ENCODE measurements at regions not wholly inside any gene's neighbourhood (a gene's known extent, or its start where the extent isn't known, plus 50 kb on each side); places are given as distances from the start of the nearest gene placed in this dataset.
"Not testable (repeated sequence)": the region's sequence is repeated elsewhere in the genome, so short reads cannot be mapped to it uniquely, and the experiment has no call there.

DNA sequence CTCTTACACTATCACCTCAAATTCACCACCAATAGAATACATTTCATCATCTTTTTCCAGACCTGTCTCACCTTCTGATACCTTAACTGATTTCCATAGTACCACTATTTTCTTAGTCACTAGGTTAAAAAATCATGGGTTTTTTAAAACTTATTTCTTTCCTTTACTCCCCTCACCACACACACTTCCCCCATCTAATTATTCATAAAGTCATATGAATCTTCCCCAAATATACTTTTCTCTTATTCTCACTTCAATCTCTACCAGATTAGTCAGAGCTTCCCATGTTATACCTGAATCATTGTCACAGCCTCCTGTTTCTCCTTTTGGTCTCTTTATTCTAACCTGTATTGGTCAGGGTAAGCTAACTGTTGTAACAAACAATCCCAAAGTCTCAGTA is 696.3 kb downstream of the BCL11A start:
- DNase-seq, result no peak

DNA sequence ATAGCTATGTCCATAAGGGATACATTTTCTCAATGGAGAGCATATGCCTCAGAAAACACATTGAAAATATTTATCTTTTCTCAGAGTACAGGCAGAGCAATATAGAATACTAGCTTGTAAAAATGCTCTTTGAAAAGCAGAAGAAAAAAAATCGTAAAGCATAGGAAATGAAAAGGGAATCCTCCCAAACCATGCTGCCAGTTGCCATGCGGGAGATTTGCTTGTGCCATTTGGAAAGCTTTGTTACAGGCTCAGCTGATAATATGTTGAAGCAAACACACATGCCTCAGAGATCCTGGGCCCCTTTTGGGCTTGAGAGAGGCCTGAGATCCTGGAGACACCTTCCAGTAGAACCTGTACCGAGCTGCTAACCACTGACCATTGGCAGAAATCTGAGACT is 697.1 kb downstream of the BCL11A start:
- no peak for DNase-seq

DNA sequence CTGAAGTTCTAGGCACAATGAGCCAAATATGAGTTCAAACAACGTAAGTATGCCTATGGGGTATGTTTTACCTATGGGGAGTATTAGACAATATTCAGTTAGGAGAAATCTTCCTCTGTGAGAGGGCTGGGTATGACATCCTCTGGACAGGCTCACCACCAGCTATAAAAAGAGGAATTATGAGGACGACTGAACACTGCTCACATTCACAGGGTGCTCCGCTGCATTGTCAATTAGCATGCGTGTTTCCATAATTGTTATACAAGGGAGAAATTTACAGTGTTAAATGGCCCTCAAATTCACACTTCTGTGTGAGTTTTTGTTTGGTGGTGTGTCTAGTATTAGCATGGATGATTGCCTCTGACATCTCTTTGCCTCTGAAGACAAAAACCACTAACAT is 700.4 kb downstream of the BCL11A start:
- DNase-seq, result no peak

DNA sequence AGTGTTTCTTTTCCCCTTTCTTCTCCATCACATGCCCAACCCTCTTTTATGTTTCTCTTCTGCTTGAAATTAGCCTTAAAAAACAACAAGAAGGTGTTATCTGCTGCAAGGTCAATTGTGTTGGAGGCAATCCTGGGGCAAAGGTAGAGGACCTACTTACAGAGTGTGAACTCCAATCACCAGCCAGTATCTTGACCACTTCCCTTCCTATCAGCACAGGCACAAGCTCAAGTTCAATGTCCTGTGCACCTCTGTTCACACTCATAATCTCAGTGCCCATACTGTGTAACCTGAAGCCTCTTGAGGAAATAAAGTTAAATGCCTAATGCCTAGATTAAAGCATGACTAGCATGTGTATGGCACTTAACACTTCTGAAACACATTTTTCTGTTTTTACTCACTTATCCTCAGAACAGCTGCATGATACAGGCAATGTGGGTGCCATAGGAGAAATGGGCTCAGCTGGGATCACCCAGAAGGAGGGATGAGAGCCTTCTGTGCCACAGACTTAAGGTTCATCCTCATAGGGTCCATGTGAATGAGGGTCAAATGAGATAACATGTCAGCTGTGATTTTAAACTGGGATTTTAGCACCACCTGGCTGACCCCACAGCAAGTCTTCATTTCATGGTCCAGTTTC is 701.5 kb downstream of the BCL11A start:
- DNase-seq, result no peak

DNA sequence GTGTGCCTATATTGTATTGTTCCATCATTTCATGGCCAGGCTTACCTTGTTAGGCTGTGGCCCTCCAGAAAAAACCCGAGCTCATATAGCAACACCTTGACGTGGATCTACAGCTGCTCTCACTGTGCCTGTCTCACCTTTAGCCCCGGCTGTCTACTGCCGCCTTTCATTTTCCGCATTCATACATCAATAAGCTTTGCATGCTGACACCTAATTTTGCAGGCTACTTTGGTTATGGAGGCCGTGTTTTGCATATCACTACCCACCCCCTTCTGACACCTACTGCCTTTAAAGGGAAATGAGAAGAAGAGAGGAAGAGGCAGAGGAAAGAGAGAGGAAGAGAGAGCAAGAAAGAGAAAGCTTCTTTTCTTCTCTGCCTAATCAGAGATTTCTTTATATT is 702.9 kb downstream of the BCL11A start:
- DNase-seq, result no peak

DNA sequence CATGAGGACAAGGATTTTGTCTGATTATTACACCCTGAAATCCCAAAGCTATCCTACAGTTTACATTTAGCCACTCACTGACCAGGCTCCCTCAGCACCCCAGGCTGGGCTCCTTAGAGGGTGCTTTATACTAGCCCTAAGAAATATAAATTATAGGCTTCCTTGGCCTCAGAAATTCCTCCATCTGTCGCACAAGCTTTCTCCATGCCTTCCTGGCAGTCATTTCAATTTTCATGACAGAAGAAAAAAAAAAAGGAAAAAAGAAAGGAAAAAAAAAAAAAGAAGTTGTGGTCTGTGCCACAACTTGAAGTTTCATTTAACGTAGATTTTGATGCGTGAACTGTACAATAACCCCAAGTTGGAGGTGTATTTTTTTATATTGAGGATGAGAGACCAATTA is 719.5 kb downstream of the BCL11A start:
- DNase-seq, result no peak

DNA sequence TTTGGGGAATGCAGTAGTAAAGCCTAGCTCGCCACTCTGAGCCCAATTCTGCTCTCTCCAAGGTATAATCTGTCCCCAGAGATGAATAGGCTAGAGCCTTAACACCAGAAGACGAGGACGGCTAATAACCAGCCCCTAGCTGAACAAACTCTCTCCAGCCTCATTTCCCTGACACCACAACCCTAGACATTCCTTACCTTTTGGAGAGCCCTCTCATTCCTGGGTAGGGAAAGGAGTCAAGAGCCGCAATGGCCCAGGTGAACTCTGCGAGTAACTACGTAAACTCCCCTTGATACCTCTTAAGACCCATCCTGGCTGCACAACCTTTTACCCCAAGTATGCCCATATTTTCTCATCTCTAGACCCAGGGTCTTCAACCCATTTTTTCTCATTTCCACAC is 722.9 kb downstream of the BCL11A start:
- DNase-seq, result no peak

DNA sequence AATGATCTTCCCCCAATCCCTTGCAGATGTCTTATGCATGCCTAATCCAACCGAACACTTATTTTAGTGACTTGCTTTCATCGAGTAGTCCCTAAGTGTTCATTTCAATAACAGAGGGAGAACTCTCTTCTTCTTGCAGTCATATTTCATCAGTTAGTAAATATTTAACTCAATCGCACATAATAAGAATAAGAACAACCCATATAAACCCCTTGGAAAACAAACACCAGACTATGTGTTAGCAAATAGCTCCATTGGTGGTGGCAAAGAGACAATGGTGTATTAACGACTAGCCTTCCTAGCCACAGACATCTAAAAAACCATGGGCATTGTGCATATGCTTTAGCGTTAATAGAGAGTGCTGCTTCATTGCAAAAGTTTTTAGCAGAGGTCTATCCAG is 725.8 kb downstream of the BCL11A start:
- DNase-seq, result no peak

DNA sequence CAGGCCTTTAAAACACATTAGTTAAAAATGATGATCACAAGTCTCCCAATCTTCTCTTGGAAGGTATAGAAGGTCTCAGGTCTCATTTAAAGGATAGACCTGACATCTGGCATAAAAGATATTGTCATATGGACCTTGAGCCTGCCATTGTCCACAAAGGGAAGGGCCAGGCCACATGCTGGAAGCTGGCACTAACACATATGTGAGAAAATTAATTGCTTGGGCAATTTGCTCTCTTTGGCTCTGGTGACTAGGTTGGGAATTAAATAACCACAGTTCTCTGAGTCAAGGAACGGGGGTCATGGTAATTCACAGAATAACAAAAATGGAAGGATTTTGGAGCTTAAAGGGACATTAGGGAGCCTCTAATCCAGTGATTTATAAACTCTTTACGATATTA is 727.3 kb downstream of the BCL11A start:
- DNase-seq, result no peak

DNA sequence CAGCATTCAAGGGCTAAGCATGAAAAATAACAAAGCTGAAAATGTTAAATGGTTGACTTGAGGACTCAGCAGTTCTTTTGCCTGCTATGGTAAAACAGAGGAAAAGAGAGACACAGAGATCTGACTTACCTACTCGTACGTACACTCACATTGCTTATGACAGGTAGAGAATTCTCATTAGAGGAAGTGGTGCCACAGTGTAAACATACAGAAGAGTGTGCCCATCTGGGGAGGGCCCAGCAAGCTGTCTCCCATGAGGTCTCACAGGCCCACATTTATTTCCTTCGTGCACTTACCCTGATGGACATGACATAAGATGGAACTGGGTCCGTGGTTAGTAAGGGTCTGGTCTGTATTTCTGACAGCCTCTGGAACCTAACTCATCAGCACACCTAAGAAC is 729.1 kb downstream of the BCL11A start:
- DNase-seq, result no peak

DNA sequence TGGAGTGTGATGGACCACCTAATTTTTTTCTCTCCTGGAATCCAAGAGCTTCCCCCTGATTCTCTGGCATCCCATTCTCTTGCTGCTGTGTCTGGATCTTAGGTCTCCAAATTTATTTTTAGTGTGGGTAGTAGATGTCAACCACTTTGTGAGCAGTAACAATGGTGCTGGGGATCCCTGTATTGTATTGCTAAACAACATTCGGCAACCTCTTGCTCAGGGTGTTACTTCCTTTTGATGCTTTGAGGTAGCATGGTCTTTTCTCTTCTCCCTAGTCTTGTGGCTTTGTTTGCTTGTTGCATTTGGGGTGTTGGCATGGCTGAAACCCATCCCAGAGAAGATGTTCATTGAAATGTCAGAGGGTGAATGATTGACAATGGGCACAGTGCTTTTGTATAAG is 737.4 kb downstream of the BCL11A start:
- no peak for DNase-seq

DNA sequence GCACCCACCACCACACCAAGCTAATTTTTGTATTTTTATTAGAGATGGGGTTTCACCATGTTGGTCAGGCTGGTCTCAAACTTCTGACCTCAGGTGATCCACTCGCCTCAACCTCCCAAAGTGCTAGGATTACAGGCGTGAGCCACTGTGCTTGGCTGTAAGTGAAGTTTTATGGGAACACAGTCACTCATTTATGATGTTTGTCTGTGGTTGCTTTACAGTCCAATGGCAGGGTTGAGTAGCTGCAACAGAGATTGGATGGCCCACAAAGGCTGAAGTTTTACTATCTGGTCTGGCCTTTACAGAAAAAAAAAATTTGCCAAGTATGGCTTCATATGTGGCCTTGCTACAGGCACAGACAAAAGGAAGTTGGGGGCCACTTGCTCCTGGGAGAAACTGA is 743.2 kb downstream of the BCL11A start:
- DNase-seq, result not testable (repeated sequence)

DNA sequence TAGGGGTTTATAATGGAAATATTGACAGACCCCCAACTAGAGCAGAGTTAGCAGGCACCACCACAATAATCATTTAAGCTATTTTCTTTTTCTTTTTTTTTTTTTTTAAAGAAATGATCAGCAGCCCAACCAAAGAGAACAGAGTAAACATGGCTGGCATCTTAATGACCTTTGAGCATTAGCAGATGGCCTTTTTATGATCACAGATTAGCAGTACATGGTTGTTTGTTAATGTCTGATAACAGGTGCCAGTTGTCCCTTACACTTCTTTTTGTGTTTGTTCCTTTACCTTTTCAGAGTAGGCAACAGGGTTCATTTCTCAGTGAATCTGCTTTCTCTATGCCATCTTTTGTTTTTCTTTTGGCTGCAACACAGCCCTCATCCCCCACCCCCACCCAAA is 747.0 kb downstream of the BCL11A start:
- DNase-seq, result no peak

DNA sequence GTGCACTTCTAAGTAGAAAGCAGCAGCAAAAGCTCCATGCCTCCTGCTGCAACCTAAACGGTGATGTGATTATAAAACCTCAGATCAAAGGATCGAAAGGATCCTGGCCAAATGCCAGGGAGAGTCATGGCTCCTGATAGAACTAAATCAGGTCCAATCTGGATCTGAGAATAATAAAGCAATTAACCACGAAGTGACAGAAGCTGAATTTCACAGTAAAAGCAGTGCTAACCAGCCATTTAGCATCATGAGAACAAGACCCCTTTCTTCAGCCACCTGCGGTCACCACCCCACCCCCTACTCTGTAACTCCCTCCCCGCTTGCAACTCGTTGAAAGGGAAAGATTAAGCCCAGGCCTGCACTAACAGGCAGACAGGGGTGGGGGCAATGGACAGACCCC is 748.7 kb downstream of the BCL11A start:
- DNase-seq, result peak; percentile 7

DNA sequence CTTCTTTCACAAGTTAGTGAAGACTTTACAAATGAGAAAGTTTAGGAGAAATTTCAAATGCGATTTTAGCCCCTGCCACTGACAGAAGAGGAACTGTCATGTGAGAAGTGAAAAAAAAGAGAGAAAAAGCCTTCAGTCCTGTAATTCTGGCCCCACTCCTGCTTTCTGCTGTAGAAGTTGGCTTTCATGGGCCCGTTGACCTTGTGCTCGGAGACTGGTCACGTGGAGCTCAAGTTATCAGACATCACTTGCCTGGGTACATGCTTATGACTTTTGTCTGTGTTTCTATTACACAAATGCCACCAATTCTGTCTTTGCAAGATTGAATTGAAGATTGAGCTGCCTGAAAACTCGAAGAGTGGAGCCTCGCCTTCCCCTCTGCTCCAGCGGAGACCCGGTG is 749.9 kb downstream of the BCL11A start:
- DNase-seq, result no peak

DNA sequence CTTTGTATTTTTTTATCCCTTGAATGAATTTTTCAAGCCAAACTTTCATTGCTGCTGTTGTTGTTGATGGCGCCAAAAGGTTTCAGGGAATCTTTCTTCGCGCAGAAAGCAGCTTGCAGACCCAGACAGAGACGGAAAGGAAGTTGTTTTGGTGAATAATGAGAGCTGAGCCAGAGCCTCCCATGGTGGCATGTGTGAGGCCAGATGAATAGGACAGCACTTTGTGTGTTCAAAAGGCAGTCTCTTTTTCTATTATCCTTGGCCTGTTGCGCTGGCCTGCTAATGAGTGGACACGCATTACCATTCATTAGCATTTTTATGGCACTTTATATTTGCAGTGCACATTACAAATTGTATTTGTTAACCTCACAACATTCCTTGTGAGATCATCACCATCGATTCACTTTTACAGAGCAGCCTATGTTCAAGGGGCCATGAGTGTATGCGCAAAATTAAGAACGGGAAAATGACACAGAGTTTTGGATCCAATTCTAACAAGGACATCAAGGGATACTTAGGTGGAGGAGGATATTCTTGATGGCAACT is 754.7 kb downstream of the BCL11A start:
- DNase-seq, result no peak

DNA sequence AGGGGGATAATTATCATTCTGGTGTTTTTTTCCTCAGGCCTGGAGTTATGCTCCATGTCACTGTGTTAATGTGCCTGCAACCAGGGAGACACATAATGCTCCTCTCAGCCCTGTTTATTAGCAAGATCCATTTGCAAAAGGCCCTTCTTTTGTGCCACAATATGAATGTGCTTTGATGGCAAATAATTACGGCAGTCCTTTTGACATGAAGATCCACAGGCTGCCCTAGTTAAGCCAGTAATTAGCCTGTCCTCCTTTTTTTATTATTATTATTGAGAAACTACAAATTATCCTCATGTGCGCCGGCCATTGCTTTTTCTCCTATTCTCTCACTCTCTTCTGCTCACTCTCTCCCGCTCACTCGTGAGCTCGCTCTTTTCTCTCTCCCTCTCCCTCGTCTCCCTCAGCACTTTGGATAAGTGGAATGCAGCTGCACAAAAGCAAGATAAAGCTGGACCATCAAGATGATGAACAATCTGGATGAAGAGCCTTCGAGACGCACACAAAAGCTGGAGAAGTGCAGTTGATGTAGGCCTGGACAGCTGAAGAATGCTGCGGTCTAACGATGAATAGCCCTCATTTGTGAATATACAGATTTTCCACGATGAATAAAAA is 762.3 kb downstream of the BCL11A start:
- no peak for DNase-seq

DNA sequence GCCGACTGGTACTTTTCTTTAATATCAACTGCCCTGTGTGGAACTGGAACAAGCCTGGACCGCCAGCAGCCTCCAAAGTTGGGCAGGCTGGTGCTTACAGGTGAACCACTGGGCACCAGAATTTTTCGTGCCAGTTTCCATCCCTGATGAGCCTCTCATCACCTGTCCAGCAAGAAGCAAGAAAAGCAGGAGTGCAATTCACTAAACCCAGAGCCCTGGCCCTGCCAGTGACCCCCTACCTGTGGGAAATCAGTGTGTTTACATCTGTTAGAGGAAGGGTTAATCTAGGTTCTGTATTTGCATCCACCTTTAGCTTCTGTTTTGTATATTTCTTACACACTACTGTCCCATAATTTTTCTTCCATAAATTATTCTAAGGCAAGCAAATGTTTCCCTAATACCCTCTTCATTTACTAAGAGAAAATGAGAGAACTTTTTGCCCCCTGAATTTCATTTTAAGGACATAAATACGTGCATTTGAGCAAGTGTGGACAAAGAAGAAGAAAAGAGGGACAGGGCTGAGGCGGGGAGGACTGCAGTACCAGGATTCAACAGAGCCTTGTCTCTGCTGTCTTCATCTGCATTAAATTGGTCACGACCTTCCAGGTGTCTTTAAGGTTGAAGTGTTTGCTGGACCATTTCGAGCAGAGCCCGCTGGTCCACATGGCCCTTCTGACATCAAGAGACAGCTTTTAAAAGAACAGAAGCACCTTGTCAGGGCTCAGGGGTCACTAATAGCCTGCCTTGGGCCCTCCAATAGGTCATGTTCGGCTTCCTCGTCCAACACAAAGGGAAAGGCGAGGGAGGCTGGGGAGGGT is 763.1 kb downstream of the BCL11A start:
- no peak for DNase-seq

DNA sequence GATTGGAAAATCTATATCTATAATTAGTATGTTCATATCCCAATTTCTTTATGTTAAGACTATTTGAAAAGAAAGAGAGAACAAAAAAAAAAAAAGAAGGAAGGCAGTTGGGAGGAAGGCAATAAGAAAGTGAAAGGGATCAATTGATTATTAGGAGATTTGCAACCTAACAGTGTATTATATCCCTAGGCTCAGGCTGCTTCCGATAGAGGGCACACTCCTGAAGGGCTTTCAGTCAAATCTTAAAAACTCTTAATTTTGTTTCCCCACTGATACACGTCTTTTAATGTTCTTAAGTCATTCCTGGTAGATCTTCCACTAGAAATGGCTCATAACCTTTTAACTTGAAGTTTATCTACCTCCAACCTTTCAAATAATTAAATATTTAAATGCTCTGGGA is 763.9 kb downstream of the BCL11A start:
- no peak for DNase-seq

DNA sequence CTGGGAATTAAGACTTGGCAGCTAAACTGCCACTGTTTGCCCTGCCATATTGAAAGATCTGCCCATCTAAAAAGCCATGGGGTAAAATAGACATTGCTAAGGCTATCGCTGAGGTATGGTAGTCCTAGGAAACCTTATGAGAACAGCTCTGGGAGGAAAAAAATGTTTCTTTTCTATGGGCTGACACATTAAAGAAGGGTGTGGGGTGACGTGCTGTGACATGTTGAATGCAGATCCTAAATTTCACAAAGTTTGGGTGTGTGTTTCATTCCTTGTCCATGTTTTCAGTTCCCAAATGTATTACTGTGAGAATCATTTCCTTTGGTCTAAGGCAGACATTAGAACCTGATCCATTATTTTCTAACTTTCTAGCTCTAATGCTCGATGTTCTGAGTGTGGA is 766.4 kb downstream of the BCL11A start:
- no peak for DNase-seq

DNA sequence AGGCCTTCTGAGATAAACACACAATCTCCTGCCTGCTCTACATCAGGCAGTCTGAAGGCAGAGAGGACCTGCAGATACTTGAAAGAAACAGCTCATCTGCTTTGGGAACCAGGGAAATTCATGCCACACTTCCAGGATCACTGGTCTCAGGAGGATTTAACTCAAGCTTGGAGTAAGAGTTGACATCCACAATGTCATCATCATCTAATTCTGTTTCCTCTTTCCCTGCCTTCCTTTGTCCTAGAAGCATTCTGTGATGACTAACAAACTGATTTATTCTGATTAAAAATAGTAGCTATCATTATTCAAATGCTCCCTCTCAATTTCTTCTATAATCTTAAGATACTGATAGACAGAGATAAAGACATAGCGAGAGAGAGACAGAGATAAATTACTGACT is 766.8 kb downstream of the BCL11A start:
- no peak for DNase-seq

DNA sequence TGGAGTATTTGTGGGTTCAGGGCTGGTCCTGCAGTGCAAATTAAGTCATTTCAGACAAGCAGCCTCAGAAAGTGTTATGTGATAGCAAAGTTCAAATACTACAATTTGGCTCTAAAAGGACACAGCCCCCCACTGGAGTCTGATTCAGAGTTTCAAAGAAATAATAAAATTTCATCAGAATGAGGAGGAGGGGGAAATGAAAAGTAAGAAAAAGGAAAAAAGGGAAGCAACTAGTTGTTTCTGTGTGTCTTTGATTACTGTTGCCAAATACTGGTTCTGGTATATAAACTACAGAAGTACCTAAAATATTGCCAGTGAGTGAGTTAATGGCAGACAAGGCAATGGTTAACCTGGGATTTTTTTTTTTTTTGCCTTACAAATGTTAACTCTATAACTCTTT is 773.9 kb downstream of the BCL11A start:
- DNase-seq, result no peak

DNA sequence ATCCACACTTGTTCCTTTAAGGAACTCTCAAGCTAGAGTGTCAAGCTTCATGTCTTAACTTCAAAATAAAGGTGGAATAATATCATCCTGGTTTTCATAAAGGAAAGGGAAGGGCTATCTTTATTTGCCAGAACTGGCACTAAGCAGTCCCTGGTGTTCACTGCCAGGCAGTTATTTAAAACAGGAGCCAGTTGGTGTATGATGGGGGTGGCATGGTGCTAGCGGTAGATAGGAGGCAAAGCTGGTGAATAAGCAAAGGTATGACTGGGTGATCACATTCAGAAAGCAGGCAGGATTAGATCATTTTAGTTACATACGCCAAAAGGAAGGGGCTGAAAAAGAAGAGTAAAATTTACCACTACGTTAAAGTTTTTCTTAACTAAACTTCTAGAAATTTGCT is 776.3 kb downstream of the BCL11A start:
- no peak for DNase-seq

DNA sequence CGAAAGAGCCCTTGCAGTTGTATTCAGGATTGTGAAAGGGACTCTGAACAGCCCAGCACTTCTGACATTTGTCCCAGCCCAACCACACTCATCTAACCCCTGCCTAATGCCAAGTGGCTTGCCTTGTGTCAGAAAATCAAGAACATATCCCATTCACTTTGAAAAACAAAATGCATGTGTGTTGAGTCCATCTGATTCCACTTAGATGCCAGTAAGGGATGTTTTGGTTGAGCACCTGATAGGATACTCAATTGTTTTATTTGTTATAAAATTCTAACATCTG is 776.8 kb downstream of the BCL11A start:
- no peak for DNase-seq
